ENCODE measurements at regions not wholly inside any gene's neighbourhood (a gene's known extent, or its start where the extent isn't known, plus 50 kb on each side); places are given as distances from the start of the nearest gene placed in this dataset.
A peak's percentile ranks its signal among the peaks of the same experiment; 100 is the strongest.

GRCh38 chr5:50962934-50963872 is 296.8 kb downstream of the PARP8 start:
- Histone ChIP-seq H3K9me3 (no peaks in the 10 kb centered on the region), H3K4me3 (peak overlapping the region; percentile 20 to 57 (median 43)), H3K36me3 (no peaks in the 10 kb centered on the region), H3K27me3 (peaks cover 28 to 81% (median 53%) of the 10 kb centered on the region in 9 donors), H3K27ac (no peak overlapping the region), H3K4me1 (peaks cover 0 to 37% (median 23%) of the 10 kb centered on the region in 12 donors)
- TF ChIP-seq POLR2A (IDR thresholded peaks at IDR 0.05) (no peak), CTCF (IDR thresholded peaks at IDR 0.05) (peak; percentile 76 to 92 (median 82))
- WGBS, 4 donors = 1 to 2% (median 1%) methylated on average over 43 to 44 of the region's 44 CpGs
- ATAC-seq = peak; percentile 76 to 92 (median 88)
- intact Hi-C loops (cut with DNase I) = loop anchor here in 8 of 10 donors (2.0 to 10.0 kb wide), 5 partner anchors 1044 to 1702 kb away; no protein-coding TSS in a partner anchor
- DNase-seq = peak; percentile 44 to 79 (median 55)

- DNase-seq (no peak), ATAC-seq (peak in 2 of 4 donors; percentile 12 to 13)
- peak overlapping the region in 9 of 12 donors; percentile 22 to 57 (median 43) for H3K4me3 ChIP-seq
- no peak for TF ChIP-seq POLR2A (IDR thresholded peaks at IDR 0.05)
- TF ChIP-seq CTCF (IDR thresholded peaks at IDR 0.05) = no peak
- 5 to 21% (median 11%) methylated on average over 28 to 33 of the region's 33 CpGs for WGBS, 4 donors
- peaks cover 35 to 86% (median 63%) of the 10 kb centered on the region in 9 donors for H3K27me3 ChIP-seq
- H3K4me1 ChIP-seq = peaks cover 0 to 47% (median 32%) of the 10 kb centered on the region in 12 donors
- no peak overlapping the region for H3K27ac ChIP-seq
- H3K9me3 ChIP-seq = no peaks in the 10 kb centered on the region
- H3K36me3 ChIP-seq = no peaks in the 10 kb centered on the region
- intact Hi-C loops (cut with DNase I) = loop anchor here in 8 of 10 donors (2.0 to 10.0 kb wide), 5 partner anchors 1043 to 1701 kb away; no protein-coding TSS in a partner anchor
Observed at GRCh38 chr5:50963971-50964745, 297.7 kb downstream of the PARP8 start.

- Histone ChIP-seq H3K36me3 (no peaks in the 10 kb centered on the region), H3K9me3 (no peaks in the 10 kb centered on the region), H3K27ac (no peak overlapping the region), H3K27me3 (peaks cover 43 to 94% (median 71%) of the 10 kb centered on the region in 9 donors), H3K4me3 (no peak overlapping the region), H3K4me1 (peaks cover 2 to 53% (median 40%) of the 10 kb centered on the region in 12 donors)
- DNase-seq (no peak), ATAC-seq (no peak)
- WGBS, 4 donors = 29 to 49% (median 48%) methylated on average over 15 of the region's 15 CpGs
- TF ChIP-seq CTCF (IDR thresholded peaks at IDR 0.05) (no peak), POLR2A (IDR thresholded peaks at IDR 0.05) (no peak)
- intact Hi-C loops (cut with DNase I) = loop anchor here in 6 of 10 donors (5.0 to 10.0 kb wide), 4 partner anchors 1042 to 1700 kb away; no protein-coding TSS in a partner anchor
Observed at GRCh38 chr5:50964746-50965653, 298.6 kb downstream of the PARP8 start.
